ENCODE measurements at regions not wholly inside any gene's neighbourhood (a gene's known extent, or its start where the extent isn't known, plus 50 kb on each side); places are given as distances from the start of the nearest gene placed in this dataset.

DNA sequence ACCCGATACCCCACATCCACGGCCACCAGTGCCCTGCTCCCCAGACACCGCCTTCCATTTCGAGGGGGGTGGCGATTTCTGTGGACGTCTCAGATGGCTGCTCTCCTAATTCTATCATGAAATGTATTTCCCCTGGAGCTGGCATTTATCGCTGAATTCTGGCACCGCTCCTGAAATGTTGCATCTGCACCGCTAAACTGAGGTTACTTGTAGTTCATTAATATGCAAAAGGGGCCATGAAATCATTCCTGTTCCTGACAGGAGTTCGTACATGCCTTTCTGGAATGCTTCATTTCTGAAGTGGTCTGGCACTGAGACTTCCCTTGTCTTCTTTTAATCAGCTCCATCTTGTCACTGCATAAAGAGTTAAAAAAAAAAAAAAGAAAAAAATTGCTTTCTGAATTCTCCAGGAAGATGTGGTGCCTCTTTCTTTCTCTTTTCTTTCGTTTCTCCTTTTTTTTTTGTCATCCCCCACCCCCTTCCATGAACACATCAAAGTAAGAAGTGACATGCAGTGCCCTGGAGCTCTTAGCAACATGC, 97.7 kb upstream of the SMARCA2 start:
- ChIA-PET POLR2A (no interaction called here), CTCF (interaction anchor here (0.9 to 4.1 kb wide), 8 partner anchors 8 to 80 kb away, joined by 3 to 19 read pairs (median 4); no protein-coding TSS in a partner anchor)
- DNase-seq (ENCODE audit: extremely low spot score) = no peak
- TF ChIP-seq, protein P1, sequence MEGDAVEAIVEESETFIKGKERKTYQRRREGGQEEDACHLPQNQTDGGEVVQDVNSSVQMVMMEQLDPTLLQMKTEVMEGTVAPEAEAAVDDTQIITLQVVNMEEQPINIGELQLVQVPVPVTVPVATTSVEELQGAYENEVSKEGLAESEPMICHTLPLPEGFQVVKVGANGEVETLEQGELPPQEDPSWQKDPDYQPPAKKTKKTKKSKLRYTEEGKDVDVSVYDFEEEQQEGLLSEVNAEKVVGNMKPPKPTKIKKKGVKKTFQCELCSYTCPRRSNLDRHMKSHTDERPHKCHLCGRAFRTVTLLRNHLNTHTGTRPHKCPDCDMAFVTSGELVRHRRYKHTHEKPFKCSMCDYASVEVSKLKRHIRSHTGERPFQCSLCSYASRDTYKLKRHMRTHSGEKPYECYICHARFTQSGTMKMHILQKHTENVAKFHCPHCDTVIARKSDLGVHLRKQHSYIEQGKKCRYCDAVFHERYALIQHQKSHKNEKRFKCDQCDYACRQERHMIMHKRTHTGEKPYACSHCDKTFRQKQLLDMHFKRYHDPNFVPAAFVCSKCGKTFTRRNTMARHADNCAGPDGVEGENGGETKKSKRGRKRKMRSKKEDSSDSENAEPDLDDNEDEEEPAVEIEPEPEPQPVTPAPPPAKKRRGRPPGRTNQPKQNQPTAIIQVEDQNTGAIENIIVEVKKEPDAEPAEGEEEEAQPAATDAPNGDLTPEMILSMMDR (IDR thresholded peaks at IDR 0.05; ENCODE audit: control extremely low read depth, extremely low read depth, low read depth, missing control alignments) = no peak

DNA sequence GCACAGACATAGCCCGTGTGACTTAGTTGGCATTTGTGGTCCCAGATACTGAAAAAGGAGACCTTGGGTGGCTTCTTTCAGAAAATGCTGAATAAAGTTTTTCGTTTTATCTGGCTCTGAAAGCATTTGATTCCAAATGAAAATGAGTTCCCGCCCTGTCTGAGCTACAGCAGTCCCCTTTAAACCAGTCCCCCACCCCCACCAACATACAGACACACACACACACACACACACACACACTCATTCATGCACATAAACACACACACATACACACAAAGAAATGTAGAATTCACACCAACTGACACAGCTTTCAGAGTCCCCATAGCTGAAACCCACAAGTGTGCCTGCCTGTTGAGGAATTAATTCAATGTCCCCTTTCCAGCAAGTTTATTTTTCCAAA, 97.0 kb upstream of the SMARCA2 start:
- TF ChIP-seq, protein P1 (IDR thresholded peaks at IDR 0.05; ENCODE audit: control extremely low read depth, extremely low read depth, low read depth, missing control alignments) = no peak
- POLR2A ChIA-PET = no interaction called here
- CTCF ChIA-PET = interaction anchor here (0.9 to 4.1 kb wide), 10 partner anchors 9 to 81 kb away, joined by 3 to 19 read pairs (median 4); no protein-coding TSS in a partner anchor
- DNase-seq (ENCODE audit: extremely low spot score) = no peak

DNA sequence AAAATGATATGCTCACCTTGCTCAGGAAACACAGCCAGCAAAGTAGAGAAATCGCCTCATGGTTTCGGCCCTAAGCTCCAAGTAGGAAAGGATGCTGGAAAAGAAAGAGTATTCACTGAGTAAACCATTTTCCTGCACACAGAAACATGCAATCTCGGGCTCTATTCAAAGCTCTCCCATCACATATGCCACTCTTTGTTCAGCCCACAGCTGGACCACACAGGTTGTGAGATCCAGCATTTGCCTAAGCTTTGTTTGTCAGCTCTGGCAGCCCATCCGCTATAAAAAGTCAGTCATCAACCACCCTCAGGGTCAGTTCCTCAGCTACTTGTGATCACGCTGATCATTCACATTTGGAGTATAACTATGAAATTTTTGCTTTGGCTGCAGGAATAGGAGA, 96.5 kb upstream of the SMARCA2 start:
- ChIA-PET CTCF (interaction anchor here (0.6 to 4.1 kb wide), 13 partner anchors 10 to 169 kb away, joined by 3 to 19 read pairs (median 4); no protein-coding TSS in a partner anchor), POLR2A (interaction anchor here (1.6 kb wide), 1 partner anchor 96 kb away, joined by 3 read pairs; the partner anchor contains the start of gene SMARCA2)
- DNase-seq (ENCODE audit: extremely low spot score) = no peak
- TF ChIP-seq, protein P1 (IDR thresholded peaks at IDR 0.05; ENCODE audit: control extremely low read depth, extremely low read depth, low read depth, missing control alignments) = no peak

DNA sequence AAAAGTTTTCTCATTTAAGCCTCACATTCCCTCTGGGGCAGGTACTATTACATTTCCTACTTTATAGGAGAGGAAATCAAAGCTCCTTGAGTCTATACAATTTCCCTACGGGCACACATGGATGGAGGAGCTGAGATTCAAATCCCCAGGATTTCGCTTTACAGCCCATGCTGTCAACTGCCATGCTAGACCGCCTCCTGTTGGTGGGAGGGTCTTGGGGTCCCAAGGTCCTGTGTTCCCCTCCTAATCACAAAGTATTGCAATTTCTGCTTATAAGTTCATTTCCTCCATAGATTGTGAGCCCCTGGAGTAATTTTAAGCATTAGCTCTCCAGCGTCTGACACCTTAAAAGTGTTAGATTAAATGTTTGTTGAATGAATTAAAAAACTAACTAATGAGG, 95.9 kb upstream of the SMARCA2 start:
- CTCF ChIA-PET = interaction anchor here (0.6 to 4.1 kb wide), 8 partner anchors 9 to 168 kb away, joined by 3 to 19 read pairs (median 5); no protein-coding TSS in a partner anchor
- no peak for DNase-seq (ENCODE audit: extremely low spot score)
- TF ChIP-seq, protein P1 (IDR thresholded peaks at IDR 0.05; ENCODE audit: control extremely low read depth, extremely low read depth, low read depth, missing control alignments) = no peak
- POLR2A ChIA-PET = interaction anchor here (1.6 kb wide), 1 partner anchor 95 kb away, joined by 3 read pairs; the partner anchor contains the start of gene SMARCA2

DNA sequence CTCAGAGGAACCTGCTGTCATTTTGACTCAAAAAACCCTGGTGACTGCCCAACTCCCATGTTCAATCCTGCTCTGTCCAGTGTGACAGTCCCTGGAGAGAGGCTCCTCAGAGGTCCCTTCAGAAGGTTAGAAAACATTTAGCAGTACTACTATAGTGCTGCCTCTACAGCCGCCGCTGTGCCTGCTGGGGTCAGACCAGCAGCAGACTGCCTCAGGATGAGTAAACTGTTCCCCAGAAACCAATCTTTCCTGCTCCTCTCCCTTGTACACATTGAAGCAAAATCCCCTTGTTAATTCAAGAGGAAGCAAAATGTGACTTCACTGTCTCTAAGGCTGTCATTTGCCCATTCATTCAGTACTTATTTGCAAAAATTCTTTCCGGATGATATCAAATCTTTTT, 94.8 kb upstream of the SMARCA2 start:
- POLR2A ChIA-PET = interaction anchor here (1.6 kb wide), 1 partner anchor 94 kb away, joined by 3 read pairs; the partner anchor contains the start of gene SMARCA2
- TF ChIP-seq, protein P1 (IDR thresholded peaks at IDR 0.05; ENCODE audit: control extremely low read depth, extremely low read depth, low read depth, missing control alignments) = no peak
- CTCF ChIA-PET = interaction anchor here (0.8 to 4.1 kb wide), 6 partner anchors 8 to 82 kb away, joined by 3 to 19 read pairs (median 3); no protein-coding TSS in a partner anchor
- no peak for DNase-seq (ENCODE audit: extremely low spot score)

DNA sequence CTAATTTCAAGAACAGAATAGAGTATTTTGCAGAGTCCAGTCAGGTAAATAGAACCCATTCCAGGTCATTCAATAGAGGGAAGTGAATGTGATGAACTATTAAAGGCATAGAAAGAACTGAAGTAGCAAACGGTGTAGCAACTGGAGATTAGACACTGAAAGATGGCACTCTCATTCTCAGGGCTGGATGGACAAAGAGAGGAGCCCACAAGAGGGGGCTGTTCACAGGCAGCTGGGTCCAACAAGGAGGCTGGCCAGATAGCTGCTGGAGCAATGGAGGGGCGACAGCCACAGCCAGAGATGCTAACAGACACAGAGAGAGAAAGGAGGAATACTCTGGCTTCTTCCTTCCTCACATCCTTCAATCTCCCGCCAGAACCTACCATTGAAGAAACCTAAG, 93.1 kb upstream of the SMARCA2 start:
- no peak for DNase-seq (ENCODE audit: extremely low spot score)
- TF ChIP-seq, protein P1 (IDR thresholded peaks at IDR 0.05; ENCODE audit: control extremely low read depth, extremely low read depth, low read depth, missing control alignments) = no peak
- ChIA-PET POLR2A (no interaction called here), CTCF (interaction anchor here (0.9 kb wide), 1 partner anchor 16 kb away, joined by 3 read pairs; no protein-coding TSS in a partner anchor)

Data from GM10248 (cell line).